ENCODE measurements at regions not wholly inside any gene's neighbourhood (a gene's known extent, or its start where the extent isn't known, plus 50 kb on each side); places are given as distances from the start of the nearest gene placed in this dataset.

DNA sequence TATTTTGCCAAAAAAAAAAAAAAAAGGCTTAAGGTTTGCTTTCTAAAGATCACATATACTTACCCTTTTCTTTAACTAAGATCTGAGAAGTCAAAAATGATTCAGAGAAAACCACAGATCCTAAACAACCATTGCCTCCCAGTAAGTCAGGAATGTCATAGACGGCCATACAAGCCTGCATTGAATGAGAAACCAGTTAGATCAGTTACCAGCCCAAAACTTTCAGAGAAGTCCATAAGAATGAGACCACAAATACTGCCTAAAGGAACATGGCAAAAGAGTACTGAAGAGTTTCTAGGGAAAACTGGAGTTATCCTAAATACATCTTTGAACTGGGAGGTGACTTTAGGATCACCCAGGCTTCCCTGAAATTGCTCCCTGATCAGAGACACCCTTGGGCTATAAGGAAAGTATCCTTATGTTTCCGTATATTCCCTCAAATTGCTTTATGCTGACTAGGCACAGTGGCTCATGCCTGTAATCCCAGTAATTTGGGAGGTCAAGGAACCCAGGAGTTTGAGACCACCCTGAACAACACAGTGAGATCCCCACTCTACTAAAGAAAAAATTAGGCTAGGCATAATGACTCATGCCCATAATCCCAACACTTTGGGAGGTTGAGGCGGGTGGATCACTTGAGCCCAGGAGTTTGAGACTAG lies 79.4 kb upstream of the SLC4A11 start:
- no peak for DNase-seq (ENCODE audit: extremely low spot score in 2 of 2)
- H3K27ac ChIP-seq: no peak overlapping the region
- no peaks in the 10 kb centered on the region for H3K27me3 ChIP-seq
- peaks cover 0 to 42% of the 10 kb centered on the region in 2 donors for H3K36me3 ChIP-seq
- H3K4me3 ChIP-seq: no peak overlapping the region
- H3K9me3 ChIP-seq: no peaks in the 10 kb centered on the region
- TF ChIP-seq POLR2AphosphoS5 (IDR thresholded peaks at IDR 0.05; ENCODE audit: insufficient read depth in 1 of 2, low read depth in 1 of 2) (no peak), POLR2A (IDR thresholded peaks at IDR 0.05) (no peak)
- TF ChIP-seq, protein P1, sequence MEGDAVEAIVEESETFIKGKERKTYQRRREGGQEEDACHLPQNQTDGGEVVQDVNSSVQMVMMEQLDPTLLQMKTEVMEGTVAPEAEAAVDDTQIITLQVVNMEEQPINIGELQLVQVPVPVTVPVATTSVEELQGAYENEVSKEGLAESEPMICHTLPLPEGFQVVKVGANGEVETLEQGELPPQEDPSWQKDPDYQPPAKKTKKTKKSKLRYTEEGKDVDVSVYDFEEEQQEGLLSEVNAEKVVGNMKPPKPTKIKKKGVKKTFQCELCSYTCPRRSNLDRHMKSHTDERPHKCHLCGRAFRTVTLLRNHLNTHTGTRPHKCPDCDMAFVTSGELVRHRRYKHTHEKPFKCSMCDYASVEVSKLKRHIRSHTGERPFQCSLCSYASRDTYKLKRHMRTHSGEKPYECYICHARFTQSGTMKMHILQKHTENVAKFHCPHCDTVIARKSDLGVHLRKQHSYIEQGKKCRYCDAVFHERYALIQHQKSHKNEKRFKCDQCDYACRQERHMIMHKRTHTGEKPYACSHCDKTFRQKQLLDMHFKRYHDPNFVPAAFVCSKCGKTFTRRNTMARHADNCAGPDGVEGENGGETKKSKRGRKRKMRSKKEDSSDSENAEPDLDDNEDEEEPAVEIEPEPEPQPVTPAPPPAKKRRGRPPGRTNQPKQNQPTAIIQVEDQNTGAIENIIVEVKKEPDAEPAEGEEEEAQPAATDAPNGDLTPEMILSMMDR (IDR thresholded peaks at IDR 0.05): no peak
- peaks cover 20% of the 10 kb centered on the region for H3K4me1 ChIP-seq
- intact Hi-C loops (cut with DNase I): no loop called here

DNA sequence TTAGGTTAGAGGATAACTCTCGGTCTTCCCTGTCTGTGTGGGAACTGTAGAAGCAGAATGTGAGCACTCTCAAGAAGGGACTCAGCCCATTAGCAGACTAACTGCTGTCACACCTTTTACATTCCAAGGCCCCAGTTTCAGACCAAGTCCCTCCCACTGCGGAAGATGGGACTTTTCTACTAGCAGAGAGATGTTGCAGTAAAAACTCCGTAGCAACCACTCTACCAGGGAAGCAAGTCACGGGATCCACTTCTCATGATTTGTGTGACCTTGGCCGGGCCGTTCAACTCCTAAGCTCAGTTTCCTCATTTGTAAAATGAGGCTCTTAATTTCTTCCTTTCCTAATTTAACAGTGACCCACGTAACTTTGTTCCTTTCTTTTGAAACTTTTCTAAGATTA lies 77.1 kb upstream of the SLC4A11 start:
- H3K9me3 ChIP-seq: no peaks in the 10 kb centered on the region
- TF ChIP-seq POLR2AphosphoS5 (IDR thresholded peaks at IDR 0.05; ENCODE audit: insufficient read depth in 1 of 2, low read depth in 1 of 2) (no peak), POLR2A (IDR thresholded peaks at IDR 0.05) (no peak)
- TF ChIP-seq, protein P1 (IDR thresholded peaks at IDR 0.05): no peak
- no peak for DNase-seq (ENCODE audit: extremely low spot score in 2 of 2)
- peak overlapping the region; percentile 28 for H3K27ac ChIP-seq
- H3K27me3 ChIP-seq: no peaks in the 10 kb centered on the region
- peaks cover 0 to 37% of the 10 kb centered on the region in 2 donors for H3K36me3 ChIP-seq
- intact Hi-C loops (cut with DNase I): no loop called here
- H3K4me1 ChIP-seq: peaks cover 28% of the 10 kb centered on the region
- no peak overlapping the region for H3K4me3 ChIP-seq

DNA sequence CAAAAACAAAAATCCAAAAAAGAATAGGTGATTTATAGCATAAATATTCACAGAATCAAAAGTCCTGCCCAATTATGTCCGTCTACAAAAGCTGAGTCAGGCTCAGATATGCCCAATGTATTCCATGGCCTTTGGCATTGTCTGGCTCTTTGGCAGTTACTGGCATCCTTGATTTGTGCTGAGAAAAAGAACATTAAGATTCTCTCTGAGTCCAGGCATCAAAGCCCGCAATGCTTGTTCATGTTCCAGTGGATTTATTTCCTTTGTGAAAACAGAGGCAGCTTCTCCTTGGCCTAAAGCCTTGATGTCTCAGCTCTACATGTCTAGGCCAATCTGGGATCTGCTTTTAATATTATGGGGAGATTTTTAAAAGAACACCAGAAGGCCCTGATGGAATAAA lies 76.1 kb upstream of the SLC4A11 start:
- DNase-seq (ENCODE audit: extremely low spot score in 2 of 2): no peak
- Histone ChIP-seq H3K4me3 (no peak overlapping the region), H3K27me3 (no peaks in the 10 kb centered on the region), H3K36me3 (peaks cover 0 to 36% of the 10 kb centered on the region in 2 donors), H3K4me1 (peaks cover 28% of the 10 kb centered on the region), H3K9me3 (no peaks in the 10 kb centered on the region), H3K27ac (no peak overlapping the region)
- TF ChIP-seq, protein P1 (IDR thresholded peaks at IDR 0.05): no peak
- TF ChIP-seq POLR2AphosphoS5 (IDR thresholded peaks at IDR 0.05; ENCODE audit: insufficient read depth in 1 of 2, low read depth in 1 of 2) (peak in 1 of 2 donors; percentile 66), POLR2A (IDR thresholded peaks at IDR 0.05) (no peak)
- intact Hi-C loops (cut with DNase I): no loop called here

DNA sequence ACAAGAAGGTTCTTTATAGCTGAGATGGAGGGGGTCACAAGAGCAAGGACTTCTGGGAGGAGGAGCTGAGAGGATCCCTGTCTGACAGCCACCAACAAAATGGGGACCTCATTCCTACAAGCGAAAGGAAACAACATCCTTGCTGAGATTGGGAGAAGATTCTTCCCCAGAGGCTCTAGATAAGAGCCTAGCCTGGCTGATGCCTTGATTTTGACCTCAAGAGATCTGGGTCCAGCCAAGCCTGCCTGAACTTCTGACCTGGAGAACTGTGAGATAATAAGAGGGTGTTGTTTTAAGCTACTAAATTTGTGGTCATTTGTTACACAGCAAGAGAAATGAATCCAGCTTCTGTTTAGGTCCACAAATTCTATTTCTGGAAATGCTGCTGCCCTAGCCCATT lies 75.4 kb upstream of the SLC4A11 start:
- Histone ChIP-seq H3K36me3 (peaks cover 0 to 34% of the 10 kb centered on the region in 2 donors), H3K4me3 (no peak overlapping the region), H3K9me3 (no peaks in the 10 kb centered on the region), H3K27me3 (no peaks in the 10 kb centered on the region), H3K27ac (no peak overlapping the region), H3K4me1 (peaks cover 28% of the 10 kb centered on the region)
- TF ChIP-seq POLR2A (IDR thresholded peaks at IDR 0.05) (no peak), POLR2AphosphoS5 (IDR thresholded peaks at IDR 0.05; ENCODE audit: insufficient read depth in 1 of 2, low read depth in 1 of 2) (no peak)
- TF ChIP-seq, protein P1 (IDR thresholded peaks at IDR 0.05): no peak
- DNase-seq (ENCODE audit: extremely low spot score in 2 of 2): no peak
- intact Hi-C loops (cut with DNase I): no loop called here

DNA sequence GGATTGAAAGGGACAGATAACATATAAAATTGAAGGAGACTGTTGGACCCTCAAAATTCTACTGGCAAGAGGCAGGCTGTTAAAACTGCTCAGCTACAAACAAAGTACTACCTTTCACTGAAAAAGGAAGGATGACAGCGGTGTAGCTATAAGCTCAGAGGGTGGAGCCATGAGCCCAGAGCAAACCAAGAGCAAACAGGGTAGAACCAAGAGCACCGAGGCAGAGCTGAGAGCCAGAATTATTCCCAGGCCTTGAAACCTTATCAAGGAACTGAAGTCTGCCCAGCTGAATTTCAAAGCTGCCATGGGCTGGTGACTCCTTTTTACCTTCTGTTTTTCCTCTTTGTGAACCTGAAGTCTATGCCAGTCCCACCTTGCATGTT lies 74.7 kb upstream of the SLC4A11 start:
- Histone ChIP-seq H3K36me3 (peaks cover 0 to 38% of the 10 kb centered on the region in 2 donors), H3K4me1 (peaks cover 28% of the 10 kb centered on the region), H3K27ac (peak overlapping the region; percentile 21), H3K4me3 (no peak overlapping the region), H3K27me3 (no peaks in the 10 kb centered on the region), H3K9me3 (no peaks in the 10 kb centered on the region)
- intact Hi-C loops (cut with DNase I): no loop called here
- TF ChIP-seq POLR2AphosphoS5 (IDR thresholded peaks at IDR 0.05; ENCODE audit: insufficient read depth in 1 of 2, low read depth in 1 of 2) (no peak), POLR2A (IDR thresholded peaks at IDR 0.05) (no peak)
- TF ChIP-seq, protein P1 (IDR thresholded peaks at IDR 0.05): no peak
- DNase-seq (ENCODE audit: extremely low spot score in 2 of 2): no peak

Data from vagina (tissue), 2 donors.